ENCODE measurements at regions not wholly inside any gene's neighbourhood (a gene's known extent, or its start where the extent isn't known, plus 50 kb on each side); places are given as distances from the start of the nearest gene placed in this dataset.

- Histone ChIP-seq H3K9ac (ENCODE audit: low read length) (no peak overlapping the region), H3K27me3 (ENCODE audit: control insufficient read depth, insufficient read depth, low read length) (no peaks in the 10 kb centered on the region), H3K36me3 (ENCODE audit: control insufficient read depth, insufficient read depth, low read length) (no peaks in the 10 kb centered on the region), H3K4me3 (ENCODE audit: low read length) (no peak overlapping the region), H3K4me1 (ENCODE audit: control insufficient read depth, insufficient read depth, low read length) (peaks cover 11% of the 10 kb centered on the region), H3K27ac (ENCODE audit: low read depth, low read length) (no peak overlapping the region)
Observed at GRCh38 chr3:30352410-30353318, 253.7 kb upstream of the TGFBR2 start.

GRCh38 chr3:30353711-30354467 lies 252.5 kb upstream of the TGFBR2 start:
- H3K4me3 ChIP-seq (ENCODE audit: low read length), result no peak overlapping the region
- no peak overlapping the region for H3K9ac ChIP-seq (ENCODE audit: low read length)
- H3K27ac ChIP-seq (ENCODE audit: low read depth, low read length), result peak overlapping the region; percentile 63
- H3K4me1 ChIP-seq (ENCODE audit: control insufficient read depth, insufficient read depth, low read length), result peaks cover 11% of the 10 kb centered on the region
- H3K36me3 ChIP-seq (ENCODE audit: control insufficient read depth, insufficient read depth, low read length), result no peaks in the 10 kb centered on the region
- no peaks in the 10 kb centered on the region for H3K27me3 ChIP-seq (ENCODE audit: control insufficient read depth, insufficient read depth, low read length)

- no peak overlapping the region for H3K4me3 ChIP-seq (ENCODE audit: low read length)
- H3K9ac ChIP-seq (ENCODE audit: low read length), result no peak overlapping the region
- peaks cover 11% of the 10 kb centered on the region for H3K4me1 ChIP-seq (ENCODE audit: control insufficient read depth, insufficient read depth, low read length)
- H3K27ac ChIP-seq (ENCODE audit: low read depth, low read length), result peak overlapping the region; percentile 63
- no peaks in the 10 kb centered on the region for H3K36me3 ChIP-seq (ENCODE audit: control insufficient read depth, insufficient read depth, low read length)
- H3K27me3 ChIP-seq (ENCODE audit: control insufficient read depth, insufficient read depth, low read length), result no peaks in the 10 kb centered on the region
Observed at GRCh38 chr3:30354513-30354912, 251.9 kb upstream of the TGFBR2 start.

GRCh38 chr3:30354972-30355371 lies 251.4 kb upstream of the TGFBR2 start:
- Histone ChIP-seq H3K4me3 (ENCODE audit: low read length) (no peak overlapping the region), H3K4me1 (ENCODE audit: control insufficient read depth, insufficient read depth, low read length) (peaks cover 8% of the 10 kb centered on the region), H3K27ac (ENCODE audit: low read depth, low read length) (peak overlapping the region; percentile 63)

DNA sequence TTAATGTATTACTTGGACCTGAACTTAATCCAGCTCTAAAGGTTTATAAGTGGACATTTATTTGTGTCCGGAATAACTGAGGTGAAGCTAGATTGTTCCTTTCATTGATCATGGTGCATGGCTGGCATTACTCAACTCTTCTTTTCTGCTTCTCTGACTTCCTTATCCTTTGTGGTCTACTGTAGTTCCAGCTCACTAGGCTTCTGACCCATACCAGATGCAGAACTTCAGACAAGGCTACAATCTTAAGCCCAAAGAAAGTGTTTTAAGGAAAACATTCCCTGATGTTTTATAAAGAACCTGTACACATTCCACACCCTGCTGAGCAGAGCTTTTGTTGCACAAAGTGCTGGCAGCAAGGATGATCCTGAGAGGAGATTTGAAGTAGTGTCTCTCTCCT lies 250.8 kb upstream of the TGFBR2 start:
- peak overlapping the region; percentile 63 for H3K27ac ChIP-seq (ENCODE audit: low read depth, low read length)
- no peak overlapping the region for H3K9ac ChIP-seq (ENCODE audit: low read length)
- H3K4me1 ChIP-seq (ENCODE audit: control insufficient read depth, insufficient read depth, low read length), result peaks cover 8% of the 10 kb centered on the region
- no peaks in the 10 kb centered on the region for H3K36me3 ChIP-seq (ENCODE audit: control insufficient read depth, insufficient read depth, low read length)
- no peak overlapping the region for H3K4me3 ChIP-seq (ENCODE audit: low read length)
- no peaks in the 10 kb centered on the region for H3K27me3 ChIP-seq (ENCODE audit: control insufficient read depth, insufficient read depth, low read length)

More at GRCh38 chr3:30354972-30355371, 251.4 kb upstream of the TGFBR2 start:
- no peaks in the 10 kb centered on the region for H3K36me3 ChIP-seq (ENCODE audit: control insufficient read depth, insufficient read depth, low read length)
- H3K27me3 ChIP-seq (ENCODE audit: control insufficient read depth, insufficient read depth, low read length), result no peaks in the 10 kb centered on the region
- no peak overlapping the region for H3K9ac ChIP-seq (ENCODE audit: low read length)

- no peak overlapping the region for H3K4me3 ChIP-seq (ENCODE audit: low read length)
- H3K27ac ChIP-seq (ENCODE audit: low read depth, low read length), result no peak overlapping the region
- no peaks in the 10 kb centered on the region for H3K36me3 ChIP-seq (ENCODE audit: control insufficient read depth, insufficient read depth, low read length)
- peaks cover 8% of the 10 kb centered on the region for H3K4me1 ChIP-seq (ENCODE audit: control insufficient read depth, insufficient read depth, low read length)
- no peak overlapping the region for H3K9ac ChIP-seq (ENCODE audit: low read length)
- no peaks in the 10 kb centered on the region for H3K27me3 ChIP-seq (ENCODE audit: control insufficient read depth, insufficient read depth, low read length)
Observed at GRCh38 chr3:30356866-30357753, 249.3 kb upstream of the TGFBR2 start.

DNA sequence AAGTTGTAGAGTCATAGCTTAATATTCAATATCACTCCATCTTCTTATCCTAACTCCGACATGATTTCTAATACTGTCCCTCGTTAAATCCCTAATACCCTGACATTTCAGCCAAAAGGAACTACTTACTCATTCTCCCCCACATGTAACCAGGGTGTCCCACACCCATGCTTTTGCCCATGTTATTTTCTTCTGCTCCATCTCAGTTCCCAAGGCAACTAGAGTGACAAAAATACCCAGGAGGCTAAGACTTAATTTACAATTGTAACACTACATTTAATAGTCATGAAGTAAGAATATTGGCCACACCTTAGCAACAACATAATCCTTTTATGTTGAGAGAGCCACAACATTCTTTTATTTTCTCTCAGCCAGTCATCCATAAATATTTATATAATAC lies 248.5 kb upstream of the TGFBR2 start:
- H3K4me1 ChIP-seq (ENCODE audit: control insufficient read depth, insufficient read depth, low read length), result peaks cover 8% of the 10 kb centered on the region
- no peaks in the 10 kb centered on the region for H3K36me3 ChIP-seq (ENCODE audit: control insufficient read depth, insufficient read depth, low read length)
- H3K27me3 ChIP-seq (ENCODE audit: control insufficient read depth, insufficient read depth, low read length), result no peaks in the 10 kb centered on the region
- no peak overlapping the region for H3K27ac ChIP-seq (ENCODE audit: low read depth, low read length)
- H3K4me3 ChIP-seq (ENCODE audit: low read length), result no peak overlapping the region
- no peak overlapping the region for H3K9ac ChIP-seq (ENCODE audit: low read length)

DNA sequence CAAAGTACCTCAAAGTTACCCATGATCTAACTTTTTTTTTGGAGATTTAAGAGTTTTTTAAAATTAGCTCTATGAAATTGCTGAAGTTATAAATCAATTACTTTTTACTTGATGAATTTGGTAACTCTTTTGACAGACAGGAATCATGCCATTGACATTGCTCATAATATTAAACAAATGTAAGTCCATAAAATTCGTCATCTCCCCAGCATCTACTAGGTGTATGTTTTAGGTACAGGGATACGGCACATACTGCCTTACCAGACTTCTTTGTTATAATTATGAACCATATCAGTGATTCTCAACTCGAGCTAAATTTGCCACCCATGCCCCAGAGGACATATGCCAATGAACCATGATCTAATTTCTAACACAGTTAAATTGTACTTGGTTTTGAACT lies 247.5 kb upstream of the TGFBR2 start:
- H3K4me3 ChIP-seq (ENCODE audit: low read length), result no peak overlapping the region
- H3K36me3 ChIP-seq (ENCODE audit: control insufficient read depth, insufficient read depth, low read length), result no peaks in the 10 kb centered on the region
- H3K27ac ChIP-seq (ENCODE audit: low read depth, low read length), result no peak overlapping the region
- peaks cover 8% of the 10 kb centered on the region for H3K4me1 ChIP-seq (ENCODE audit: control insufficient read depth, insufficient read depth, low read length)
- H3K27me3 ChIP-seq (ENCODE audit: control insufficient read depth, insufficient read depth, low read length), result no peaks in the 10 kb centered on the region
- no peak overlapping the region for H3K9ac ChIP-seq (ENCODE audit: low read length)

- Histone ChIP-seq H3K36me3 (ENCODE audit: control insufficient read depth, insufficient read depth, low read length) (no peaks in the 10 kb centered on the region), H3K4me3 (ENCODE audit: low read length) (no peak overlapping the region), H3K4me1 (ENCODE audit: control insufficient read depth, insufficient read depth, low read length) (peaks cover 3% of the 10 kb centered on the region), H3K27me3 (ENCODE audit: control insufficient read depth, insufficient read depth, low read length) (no peaks in the 10 kb centered on the region), H3K27ac (ENCODE audit: low read depth, low read length) (no peak overlapping the region), H3K9ac (ENCODE audit: low read length) (no peak overlapping the region)
Observed at GRCh38 chr3:30368978-30369377, 237.4 kb upstream of the TGFBR2 start.

DNA sequence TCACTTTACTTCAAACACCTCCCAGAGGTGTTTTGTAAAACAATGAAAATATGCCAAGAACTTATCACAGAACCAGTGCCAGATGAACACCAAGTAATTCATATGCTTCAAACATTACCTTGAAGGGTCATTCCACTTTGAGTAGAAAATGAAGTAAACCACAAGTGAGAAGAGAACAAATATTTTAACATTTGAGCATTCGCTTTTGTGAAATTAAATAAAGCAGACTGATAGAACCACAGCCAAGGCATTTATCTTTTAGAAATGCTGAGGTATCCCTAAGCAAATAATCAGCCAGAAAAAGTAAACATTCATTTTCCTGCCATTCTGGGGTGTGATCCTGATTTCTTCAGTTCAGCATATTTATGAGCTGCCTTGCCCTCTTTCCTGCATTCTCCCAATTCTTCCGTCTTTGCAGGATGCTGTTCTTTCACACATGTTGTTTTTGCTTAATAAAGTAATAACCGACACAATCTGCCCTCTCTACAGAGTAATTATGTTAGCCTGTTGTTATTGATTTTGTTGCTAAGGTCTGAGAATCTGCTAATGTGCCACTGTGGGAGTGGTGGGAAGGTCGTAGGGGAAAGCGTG lies 235.6 kb upstream of the TGFBR2 start:
- Histone ChIP-seq H3K4me3 (ENCODE audit: low read length) (no peak overlapping the region), H3K36me3 (ENCODE audit: control insufficient read depth, insufficient read depth, low read length) (no peaks in the 10 kb centered on the region), H3K9ac (ENCODE audit: low read length) (no peak overlapping the region), H3K27ac (ENCODE audit: low read depth, low read length) (no peak overlapping the region), H3K4me1 (ENCODE audit: control insufficient read depth, insufficient read depth, low read length) (peaks cover 3% of the 10 kb centered on the region), H3K27me3 (ENCODE audit: control insufficient read depth, insufficient read depth, low read length) (no peaks in the 10 kb centered on the region)

DNA sequence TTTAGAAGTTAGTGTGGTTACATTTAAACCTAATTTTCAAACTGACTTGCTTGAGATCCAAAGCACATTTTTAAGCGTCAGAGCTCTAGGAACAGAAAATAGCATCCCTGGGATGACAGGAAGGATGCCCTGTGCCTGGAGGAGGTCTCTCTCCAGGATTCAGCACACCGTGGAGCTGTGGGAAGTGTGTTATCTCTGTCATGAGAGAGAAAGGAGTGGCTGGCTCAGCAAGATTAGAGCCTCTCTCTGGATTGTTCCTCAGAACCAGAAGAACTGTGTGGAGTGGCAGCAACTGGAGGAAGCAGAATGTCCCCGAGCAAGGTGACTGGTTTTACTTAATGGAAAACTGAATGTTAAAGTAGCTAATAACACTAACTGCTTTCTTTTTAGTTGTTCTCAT lies 233.6 kb upstream of the TGFBR2 start:
- Histone ChIP-seq H3K36me3 (ENCODE audit: control insufficient read depth, insufficient read depth, low read length) (no peaks in the 10 kb centered on the region), H3K27me3 (ENCODE audit: control insufficient read depth, insufficient read depth, low read length) (no peaks in the 10 kb centered on the region), H3K4me1 (ENCODE audit: control insufficient read depth, insufficient read depth, low read length) (peaks cover 3% of the 10 kb centered on the region), H3K9ac (ENCODE audit: low read length) (no peak overlapping the region), H3K4me3 (ENCODE audit: low read length) (no peak overlapping the region), H3K27ac (ENCODE audit: low read depth, low read length) (peak overlapping the region; percentile 3)

All from rectal smooth muscle tissue (tissue), 1 donor.